ENCODE measurements at regions not wholly inside any gene's neighbourhood (a gene's known extent, or its start where the extent isn't known, plus 50 kb on each side); places are given as distances from the start of the nearest gene placed in this dataset.

- TF ChIP-seq, protein P1, sequence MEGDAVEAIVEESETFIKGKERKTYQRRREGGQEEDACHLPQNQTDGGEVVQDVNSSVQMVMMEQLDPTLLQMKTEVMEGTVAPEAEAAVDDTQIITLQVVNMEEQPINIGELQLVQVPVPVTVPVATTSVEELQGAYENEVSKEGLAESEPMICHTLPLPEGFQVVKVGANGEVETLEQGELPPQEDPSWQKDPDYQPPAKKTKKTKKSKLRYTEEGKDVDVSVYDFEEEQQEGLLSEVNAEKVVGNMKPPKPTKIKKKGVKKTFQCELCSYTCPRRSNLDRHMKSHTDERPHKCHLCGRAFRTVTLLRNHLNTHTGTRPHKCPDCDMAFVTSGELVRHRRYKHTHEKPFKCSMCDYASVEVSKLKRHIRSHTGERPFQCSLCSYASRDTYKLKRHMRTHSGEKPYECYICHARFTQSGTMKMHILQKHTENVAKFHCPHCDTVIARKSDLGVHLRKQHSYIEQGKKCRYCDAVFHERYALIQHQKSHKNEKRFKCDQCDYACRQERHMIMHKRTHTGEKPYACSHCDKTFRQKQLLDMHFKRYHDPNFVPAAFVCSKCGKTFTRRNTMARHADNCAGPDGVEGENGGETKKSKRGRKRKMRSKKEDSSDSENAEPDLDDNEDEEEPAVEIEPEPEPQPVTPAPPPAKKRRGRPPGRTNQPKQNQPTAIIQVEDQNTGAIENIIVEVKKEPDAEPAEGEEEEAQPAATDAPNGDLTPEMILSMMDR (IDR thresholded peaks at IDR 0.05): no peak
- no peak for TF ChIP-seq POLR2A (IDR thresholded peaks at IDR 0.05)
Measured at GRCh38 chr13:20326276-20326675, 94.2 kb upstream of the GJB6 start.

All from uterus (tissue), 2 donors.